ENCODE measurements at regions not wholly inside any gene's neighbourhood (a gene's known extent, or its start where the extent isn't known, plus 50 kb on each side); places are given as distances from the start of the nearest gene placed in this dataset.

GRCh38 chr3:117526470-117527079, 817.0 kb downstream of the TUSC7 start:
- ATAC-seq, result no peak
- Mint-ChIP-seq H3K27ac (no peak overlapping the region), H3K4me1 (no peaks in the 10 kb centered on the region), H3K4me3 (no peak overlapping the region), H3K36me3 (no peaks in the 10 kb centered on the region), H3K9me3 (peaks cover 15% of the 10 kb centered on the region)
- DNase-seq (ENCODE audit: low spot score in 2 of 2), result no peak

GRCh38 chr3:117527346-117527745, 817.8 kb downstream of the TUSC7 start:
- no peak overlapping the region for H3K4me3 Mint-ChIP-seq
- H3K27ac Mint-ChIP-seq, result no peak overlapping the region
- no peaks in the 10 kb centered on the region for H3K4me1 Mint-ChIP-seq
- H3K9me3 Mint-ChIP-seq, result peaks cover 15% of the 10 kb centered on the region
- no peaks in the 10 kb centered on the region for H3K36me3 Mint-ChIP-seq
- DNase-seq (ENCODE audit: low spot score in 2 of 2), result no peak
- no peak for ATAC-seq

GRCh38 chr3:117528688-117529087, 819.1 kb downstream of the TUSC7 start:
- H3K4me3 Mint-ChIP-seq, result no peak overlapping the region
- ATAC-seq, result no peak
- no peaks in the 10 kb centered on the region for H3K4me1 Mint-ChIP-seq
- no peaks in the 10 kb centered on the region for H3K36me3 Mint-ChIP-seq
- peaks cover 15% of the 10 kb centered on the region for H3K9me3 Mint-ChIP-seq
- no peak overlapping the region for H3K27ac Mint-ChIP-seq
- no peak for DNase-seq (ENCODE audit: low spot score in 2 of 2)

- ATAC-seq (no peak), DNase-seq (ENCODE audit: low spot score in 2 of 2) (no peak)
- H3K27ac Mint-ChIP-seq, result no peak overlapping the region
- no peaks in the 10 kb centered on the region for H3K36me3 Mint-ChIP-seq
- H3K4me3 Mint-ChIP-seq, result no peak overlapping the region
- no peaks in the 10 kb centered on the region for H3K4me1 Mint-ChIP-seq
- H3K9me3 Mint-ChIP-seq, result peaks cover 19% of the 10 kb centered on the region
These were observed 821.6 kb downstream of the TUSC7 start for GRCh38 chr3:117531078-117531767.

GRCh38 chr3:117532268-117532667, 822.7 kb downstream of the TUSC7 start:
- no peak overlapping the region for H3K27ac Mint-ChIP-seq
- DNase-seq (ENCODE audit: low spot score in 2 of 2), result no peak

GRCh38 chr3:117534138-117534537, 824.6 kb downstream of the TUSC7 start:
- Mint-ChIP-seq H3K27ac (no peak overlapping the region), H3K9me3 (peaks cover 14% of the 10 kb centered on the region), H3K4me1 (no peaks in the 10 kb centered on the region), H3K4me3 (no peak overlapping the region), H3K36me3 (no peaks in the 10 kb centered on the region)
- DNase-seq (ENCODE audit: low spot score in 2 of 2) (no peak), ATAC-seq (no peak)

More at GRCh38 chr3:117532268-117532667, 822.7 kb downstream of the TUSC7 start:
- no peak overlapping the region for H3K4me3 Mint-ChIP-seq
- no peaks in the 10 kb centered on the region for H3K4me1 Mint-ChIP-seq
- no peaks in the 10 kb centered on the region for H3K36me3 Mint-ChIP-seq
- peaks cover 24% of the 10 kb centered on the region for H3K9me3 Mint-ChIP-seq
- no peak for ATAC-seq

- DNase-seq (ENCODE audit: low spot score in 2 of 2), result no peak
- Mint-ChIP-seq H3K27ac (no peak overlapping the region), H3K4me1 (no peaks in the 10 kb centered on the region), H3K9me3 (peaks cover 12% of the 10 kb centered on the region), H3K4me3 (no peak overlapping the region), H3K36me3 (no peaks in the 10 kb centered on the region)
- ATAC-seq, result no peak
These were observed 826.4 kb downstream of the TUSC7 start for GRCh38 chr3:117536006-117536405.

GRCh38 chr3:117537949-117538348, 828.4 kb downstream of the TUSC7 start:
- Mint-ChIP-seq H3K4me1 (no peaks in the 10 kb centered on the region), H3K9me3 (peaks cover 9% of the 10 kb centered on the region), H3K4me3 (no peak overlapping the region), H3K27ac (no peak overlapping the region), H3K36me3 (no peaks in the 10 kb centered on the region)
- ATAC-seq (no peak), DNase-seq (ENCODE audit: low spot score in 2 of 2) (no peak)

GRCh38 chr3:117539729-117540128, 830.1 kb downstream of the TUSC7 start:
- Mint-ChIP-seq H3K4me3 (no peak overlapping the region), H3K4me1 (no peaks in the 10 kb centered on the region), H3K27ac (no peak overlapping the region), H3K9me3 (peaks cover 14% of the 10 kb centered on the region), H3K36me3 (no peaks in the 10 kb centered on the region)
- DNase-seq (ENCODE audit: low spot score in 2 of 2) (no peak), ATAC-seq (no peak)

- ATAC-seq (no peak), DNase-seq (ENCODE audit: low spot score in 2 of 2) (no peak)
- Mint-ChIP-seq H3K4me1 (no peaks in the 10 kb centered on the region), H3K36me3 (no peaks in the 10 kb centered on the region), H3K9me3 (peaks cover 14% of the 10 kb centered on the region), H3K4me3 (no peak overlapping the region), H3K27ac (no peak overlapping the region)
These were observed 831.0 kb downstream of the TUSC7 start for GRCh38 chr3:117540597-117540996.

- DNase-seq (ENCODE audit: low spot score in 2 of 2) (no peak), ATAC-seq (no peak)
- Mint-ChIP-seq H3K4me1 (no peaks in the 10 kb centered on the region), H3K9me3 (peaks cover 14% of the 10 kb centered on the region), H3K27ac (no peak overlapping the region), H3K36me3 (no peaks in the 10 kb centered on the region), H3K4me3 (no peak overlapping the region)
These were observed 832.1 kb downstream of the TUSC7 start for GRCh38 chr3:117541721-117542120.

GRCh38 chr3:117543521-117543920, 833.9 kb downstream of the TUSC7 start:
- H3K36me3 Mint-ChIP-seq, result no peaks in the 10 kb centered on the region
- no peak overlapping the region for H3K27ac Mint-ChIP-seq
- peaks cover 23% of the 10 kb centered on the region for H3K9me3 Mint-ChIP-seq
- no peak for ATAC-seq
- H3K4me1 Mint-ChIP-seq, result no peaks in the 10 kb centered on the region
- DNase-seq (ENCODE audit: low spot score in 2 of 2), result no peak
- no peak overlapping the region for H3K4me3 Mint-ChIP-seq

GRCh38 chr3:117545484-117545883, 835.9 kb downstream of the TUSC7 start:
- H3K4me3 Mint-ChIP-seq, result no peak overlapping the region
- no peaks in the 10 kb centered on the region for H3K4me1 Mint-ChIP-seq
- H3K9me3 Mint-ChIP-seq, result peaks cover 23% of the 10 kb centered on the region
- no peak overlapping the region for H3K27ac Mint-ChIP-seq
- ATAC-seq (no peak), DNase-seq (ENCODE audit: low spot score in 2 of 2) (no peak)
- H3K36me3 Mint-ChIP-seq, result no peaks in the 10 kb centered on the region

- Mint-ChIP-seq H3K36me3 (no peaks in the 10 kb centered on the region), H3K4me3 (no peak overlapping the region), H3K4me1 (no peaks in the 10 kb centered on the region), H3K27ac (no peak overlapping the region), H3K9me3 (peaks cover 28% of the 10 kb centered on the region)
- DNase-seq (ENCODE audit: low spot score in 2 of 2), result no peak
- no peak for ATAC-seq
These were observed 838.5 kb downstream of the TUSC7 start for GRCh38 chr3:117547956-117548550.

- Mint-ChIP-seq H3K4me3 (no peak overlapping the region), H3K27ac (no peak overlapping the region), H3K4me1 (no peaks in the 10 kb centered on the region), H3K9me3 (peaks cover 28% of the 10 kb centered on the region), H3K36me3 (no peaks in the 10 kb centered on the region)
- DNase-seq (ENCODE audit: low spot score in 2 of 2) (no peak), ATAC-seq (no peak)
These were observed 839.0 kb downstream of the TUSC7 start for GRCh38 chr3:117548600-117548999.

GRCh38 chr3:117549716-117550115, 840.1 kb downstream of the TUSC7 start:
- DNase-seq (ENCODE audit: low spot score in 2 of 2), result no peak
- no peak for ATAC-seq
- Mint-ChIP-seq H3K9me3 (peaks cover 23% of the 10 kb centered on the region), H3K4me1 (no peaks in the 10 kb centered on the region), H3K27ac (no peak overlapping the region), H3K36me3 (no peaks in the 10 kb centered on the region), H3K4me3 (no peak overlapping the region)

Measured in stimulated activated effector memory CD8-positive, alpha-beta T cell treated with anti-CD3 and anti-CD28 coated beads, Interleukin-12 subunit alpha, Interleukin-12 subunit beta, amount 100 ng/mL, for 72 hours (primary cell).